GM21529 (cell line): ENCODE measurements at regions not wholly inside any gene's neighbourhood (a gene's known extent, or its start where the extent isn't known, plus 50 kb on each side); places are given as distances from the start of the nearest gene placed in this dataset.
A peak's percentile ranks its signal among the peaks of the same experiment; 100 is the strongest.

ENCODE experiments used
- ATAC-seq: cut with Tn5 transposase; IDR thresholded peaks from one replicate; pipeline ENCODE4 v1.9.1; 2021; ENCODE audit not compliant: unreplicated experiment

- peak; percentile 92 for ATAC-seq
Measured at GRCh38 chr13:22161871-22162270, 491.0 kb downstream of the FGF9 start.

DNA sequence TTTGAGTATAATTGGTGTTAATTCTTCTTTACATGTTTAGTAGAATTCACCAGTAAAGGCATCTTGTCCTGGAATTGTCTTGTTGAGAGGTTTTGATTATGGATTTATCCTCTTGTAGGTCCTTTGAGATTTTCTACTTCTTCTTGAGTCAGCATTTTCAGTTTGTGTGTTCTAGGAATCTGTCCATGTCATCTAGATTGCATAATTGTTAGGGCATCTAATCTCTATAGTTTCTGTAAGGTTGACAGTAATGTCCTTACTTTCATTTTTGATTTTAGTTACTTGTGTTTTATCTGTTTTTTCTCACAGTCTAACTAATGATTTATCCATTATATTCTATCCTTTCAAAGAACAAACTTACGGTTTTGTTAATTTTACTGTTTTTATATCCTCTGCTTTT, 492.0 kb downstream of the FGF9 start:
- no peak for ATAC-seq

GRCh38 chr13:22168437-22169190, 497.7 kb downstream of the FGF9 start:
- no peak for ATAC-seq

DNA sequence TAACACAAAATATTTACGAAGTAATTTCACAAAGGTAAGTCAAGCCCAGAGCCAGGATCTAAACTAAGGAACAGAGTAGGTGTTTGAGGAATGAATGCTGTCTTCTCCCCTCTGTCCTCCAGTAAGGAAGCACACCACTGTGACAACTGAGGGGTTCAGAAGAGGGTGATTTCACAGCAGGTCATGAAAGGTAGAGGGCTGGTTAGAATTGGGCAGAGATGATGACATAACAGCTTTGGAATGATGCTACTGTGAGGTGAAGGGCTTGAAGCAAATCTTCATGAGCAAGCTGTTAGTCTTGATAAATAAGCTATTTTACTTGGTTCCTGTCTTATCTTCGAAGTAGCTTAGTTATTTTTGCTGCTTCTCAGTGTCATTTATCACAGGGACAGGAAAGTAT, 498.6 kb downstream of the FGF9 start:
- no peak for ATAC-seq

GRCh38 chr13:22173610-22174009, 502.7 kb downstream of the FGF9 start:
- no peak for ATAC-seq

DNA sequence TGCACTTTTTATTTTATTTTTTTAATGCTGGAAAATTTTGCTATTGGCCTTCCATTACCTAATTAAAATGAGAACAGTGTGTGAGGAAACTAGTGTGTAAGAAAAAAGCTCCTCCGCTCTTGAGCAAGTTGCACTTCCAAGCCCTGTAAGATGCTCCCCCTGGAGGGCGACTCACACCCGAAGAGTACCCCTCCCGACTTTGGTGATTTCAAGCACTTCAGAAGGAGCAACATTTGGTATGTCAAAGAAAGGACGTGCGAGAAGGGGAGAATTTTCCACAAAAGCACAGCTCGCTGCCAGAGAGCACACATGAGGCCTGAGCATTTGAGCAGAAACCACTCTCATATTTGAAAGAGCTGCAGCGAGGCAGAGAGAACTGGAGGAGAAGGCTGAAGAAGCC, 504.4 kb downstream of the FGF9 start:
- ATAC-seq: no peak

GRCh38 chr13:22175815-22176214, 504.9 kb downstream of the FGF9 start:
- ATAC-seq: no peak

DNA sequence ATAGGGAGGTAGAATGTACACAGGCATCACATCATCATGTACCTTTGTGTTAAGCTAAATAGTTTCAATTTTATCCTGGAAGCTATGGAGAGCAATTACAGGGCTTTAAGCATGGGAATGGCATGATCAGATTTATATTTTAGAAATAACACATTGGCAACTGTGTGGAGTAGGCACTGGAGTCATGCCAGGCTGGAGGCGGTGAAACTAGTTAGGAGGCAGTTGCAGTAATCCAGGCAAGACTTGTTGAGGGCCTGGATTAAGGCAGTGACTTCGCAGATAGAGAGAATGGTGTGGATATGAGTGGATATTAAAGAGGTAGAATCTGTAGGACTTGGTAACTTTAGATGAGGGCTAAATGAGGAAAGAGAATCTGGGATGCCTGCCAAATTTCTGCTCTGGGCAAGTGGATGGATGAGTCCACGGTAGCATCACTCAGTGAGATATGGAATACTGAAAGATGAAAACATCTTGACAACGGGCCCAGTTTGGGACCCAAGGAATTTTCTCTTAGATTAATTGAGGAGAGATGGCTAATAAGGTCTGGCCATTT, 506.2 kb downstream of the FGF9 start:
- no peak for ATAC-seq

DNA sequence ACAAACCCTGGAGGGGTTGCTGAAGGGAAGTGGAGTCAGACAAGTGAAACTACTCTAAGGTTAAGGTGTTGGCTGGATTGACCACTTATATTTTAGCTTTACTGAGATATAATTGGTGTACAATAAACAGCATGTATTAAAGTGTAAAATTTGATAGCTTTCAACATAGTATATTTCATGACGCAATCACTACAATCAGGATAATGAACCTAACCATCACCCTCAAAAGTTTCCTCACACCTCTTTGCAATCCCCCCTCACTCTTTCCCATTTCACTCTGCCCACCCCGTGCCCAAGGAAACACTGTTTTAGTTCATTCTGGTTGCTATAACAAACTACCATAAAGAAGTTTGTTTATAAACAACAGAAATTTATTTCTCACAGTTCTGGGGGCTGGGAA, 508.0 kb downstream of the FGF9 start:
- ATAC-seq: no peak

GRCh38 chr13:22187329-22187728, 516.5 kb downstream of the FGF9 start:
- no peak for ATAC-seq

- ATAC-seq: no peak
Measured at GRCh38 chr13:22189176-22190048, 518.5 kb downstream of the FGF9 start.

DNA sequence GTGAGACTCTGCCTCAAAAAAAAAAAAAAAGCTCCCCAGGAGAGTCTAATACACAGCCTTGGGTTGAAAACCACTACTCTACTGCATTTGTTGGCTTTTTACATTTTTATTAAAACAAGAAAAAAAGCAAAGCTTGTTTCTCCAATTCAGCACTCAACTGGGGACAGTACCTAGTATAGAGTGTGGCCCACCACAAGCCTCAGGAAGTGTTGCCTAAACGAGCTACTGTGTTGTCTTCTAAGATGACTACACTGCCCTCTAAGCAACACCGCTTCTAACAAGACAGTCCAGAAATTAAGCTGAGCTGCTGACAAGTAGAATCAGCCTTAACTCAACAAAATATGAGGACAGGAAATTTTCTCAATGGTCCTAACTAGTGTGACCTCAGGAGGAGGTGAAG, 522.2 kb downstream of the FGF9 start:
- ATAC-seq: no peak

DNA sequence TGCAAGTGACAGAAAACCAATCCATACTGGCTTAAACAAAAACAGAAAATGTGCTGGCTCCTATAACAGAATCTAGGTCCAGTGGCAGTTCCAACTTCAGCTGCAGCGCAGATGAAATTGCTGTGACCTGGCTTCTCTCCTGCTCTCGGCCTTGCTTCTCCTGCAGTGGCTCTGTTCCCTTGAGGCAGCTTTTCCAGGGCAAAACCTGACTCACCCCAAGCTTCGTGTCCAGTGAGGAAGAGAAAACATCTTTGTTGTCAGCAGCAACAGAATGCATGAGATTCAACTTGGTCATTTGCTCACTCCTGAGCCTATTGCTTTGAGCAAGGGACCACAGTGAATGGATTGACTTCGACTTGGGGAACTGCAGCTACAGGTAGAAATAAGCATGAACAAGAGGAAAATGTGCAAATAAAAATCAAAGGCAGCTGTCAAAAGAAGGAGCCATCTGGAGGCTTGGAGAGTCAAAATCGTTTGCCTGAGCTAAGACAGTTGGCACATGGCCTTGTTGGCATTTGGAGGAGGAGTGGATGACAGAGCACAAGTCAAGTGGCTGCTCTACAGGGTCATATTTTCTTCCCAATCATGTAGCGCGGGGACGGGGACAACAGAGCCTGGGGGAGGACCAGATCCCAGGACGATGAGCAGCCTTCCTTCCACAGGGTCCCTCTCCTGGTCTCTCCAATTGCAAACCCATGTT, 523.4 kb downstream of the FGF9 start:
- no peak for ATAC-seq

DNA sequence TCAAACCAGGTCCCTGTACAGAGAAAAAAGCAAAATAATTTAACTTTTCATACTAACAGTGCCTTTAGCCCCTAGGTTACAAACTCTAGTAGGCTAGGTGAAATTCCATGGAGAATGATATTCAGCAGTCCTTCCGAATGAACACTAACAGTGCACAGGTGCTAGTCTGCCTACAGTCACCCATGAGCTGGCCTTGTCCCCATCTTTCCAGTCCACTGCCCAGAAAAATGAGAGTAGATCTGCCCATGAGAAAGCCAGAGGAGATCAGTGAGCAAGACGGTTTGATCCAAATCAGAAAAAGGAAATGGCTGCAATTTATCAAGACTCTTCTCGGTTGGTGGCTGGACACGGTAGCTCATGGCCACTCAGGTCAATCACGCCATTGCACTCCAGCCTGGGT, 524.9 kb downstream of the FGF9 start:
- no peak for ATAC-seq

DNA sequence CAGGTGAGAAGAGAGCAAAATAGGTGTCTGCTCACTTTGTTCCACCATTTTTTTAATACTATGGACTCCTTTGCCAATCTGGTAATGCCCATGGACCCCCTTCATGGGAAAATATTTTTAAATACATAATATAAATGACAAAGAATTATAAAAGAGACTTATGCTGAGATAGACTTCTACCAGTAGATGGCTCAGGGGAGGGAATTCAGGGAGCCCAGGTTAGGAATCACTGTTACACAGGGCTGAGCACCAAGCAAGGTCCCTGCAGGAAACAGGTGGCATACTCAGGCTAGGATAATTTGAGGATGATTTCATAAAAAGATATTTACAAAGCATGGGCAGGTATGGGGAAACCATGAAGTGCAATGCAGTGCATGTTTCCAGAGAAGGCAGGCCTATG, 525.9 kb downstream of the FGF9 start:
- no peak for ATAC-seq

DNA sequence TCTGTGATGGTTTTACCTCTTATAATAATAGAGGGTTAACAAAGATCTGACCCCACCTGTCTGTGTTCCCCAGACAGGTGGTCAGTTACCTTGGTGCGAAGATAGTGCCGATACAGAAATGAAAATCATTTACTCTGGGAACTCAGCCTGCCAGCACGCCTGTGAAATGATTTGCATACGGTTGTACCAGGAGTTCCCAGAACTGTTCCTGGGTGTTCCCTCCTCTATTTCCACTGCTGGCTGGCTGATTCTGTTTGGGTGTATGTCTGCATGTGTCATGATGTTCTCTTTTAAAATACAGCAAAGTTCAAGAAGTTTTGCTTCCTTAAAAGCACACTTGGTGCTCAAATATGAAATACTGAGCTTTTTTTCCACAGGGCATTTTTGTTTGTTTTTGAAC, 527.1 kb downstream of the FGF9 start:
- ATAC-seq: no peak

DNA sequence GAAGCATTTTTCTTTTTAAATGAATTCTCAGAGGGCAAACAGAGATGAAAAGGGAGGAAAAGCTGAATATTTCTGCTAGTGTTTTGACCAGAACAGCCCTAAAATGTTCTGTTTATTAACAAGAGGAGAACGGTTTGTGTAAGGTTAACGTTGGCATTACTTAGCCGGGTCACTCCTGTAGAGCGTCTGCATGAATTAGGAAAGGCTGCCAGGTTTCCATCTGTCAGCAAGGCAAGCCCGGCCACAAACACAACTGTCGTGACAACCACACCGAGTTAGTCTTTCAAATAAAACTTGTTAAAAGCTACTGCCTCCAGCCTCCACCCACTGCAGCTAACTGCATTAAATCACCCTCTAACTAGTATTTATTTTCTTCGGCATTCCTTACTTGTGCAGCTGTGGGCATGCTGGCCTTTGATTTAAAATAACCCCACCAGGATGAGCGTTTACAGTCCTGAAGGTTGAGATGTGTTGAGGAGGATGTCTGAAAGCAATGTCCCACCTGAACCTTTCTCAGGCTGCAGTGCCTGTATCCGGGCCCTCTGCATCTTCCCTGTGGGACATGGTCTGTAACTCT, 527.9 kb downstream of the FGF9 start:
- ATAC-seq: no peak

GRCh38 chr13:22200440-22200839, 529.6 kb downstream of the FGF9 start:
- no peak for ATAC-seq

- ATAC-seq: no peak
Measured at GRCh38 chr13:22201375-22201925, 530.6 kb downstream of the FGF9 start.

GRCh38 chr13:22210134-22210930, 539.5 kb downstream of the FGF9 start:
- ATAC-seq: no peak
